ENCODE measurements at regions not wholly inside any gene's neighbourhood (a gene's known extent, or its start where the extent isn't known, plus 50 kb on each side); places are given as distances from the start of the nearest gene placed in this dataset.

GRCh38 chr2:215835231-215835630 lies 178.1 kb downstream of the MREG start:
- H3K27ac ChIP-seq (ENCODE audit: low read depth in 1 of 3, low read length in 2 of 3): no peak overlapping the region
- H3K36me3 ChIP-seq (ENCODE audit: control insufficient read depth in 3 of 3, insufficient read depth in 2 of 3, low read depth in 1 of 3, low read length in 3 of 3): no peaks in the 10 kb centered on the region
- H3K27me3 ChIP-seq (ENCODE audit: control insufficient read depth in 3 of 3, insufficient read depth in 3 of 3, low read length in 3 of 3): no peaks in the 10 kb centered on the region
- H3K9me3 ChIP-seq (ENCODE audit: control insufficient read depth in 2 of 2, insufficient read depth in 1 of 2, low read depth in 1 of 2, low read length in 1 of 2): no peaks in the 10 kb centered on the region
- H3K4me3 ChIP-seq (ENCODE audit: low read depth in 1 of 3, low read length in 3 of 3): no peak overlapping the region
- FAIRE-seq: no peak
- WGBS, 3 donors: 78 to 97% (median 94%) methylated on average over 1 of the region's 1 CpG
- DNase-seq: no peak
- H3K4me1 ChIP-seq (ENCODE audit: control insufficient read depth in 3 of 3, insufficient read depth in 2 of 3, low read depth in 1 of 3, low read length in 2 of 3): peaks cover 4 to 27% (median 4%) of the 10 kb centered on the region in 3 donors

GRCh38 chr2:215833531-215834162 lies 179.7 kb downstream of the MREG start:
- peaks cover 4 to 29% (median 6%) of the 10 kb centered on the region in 3 donors for H3K4me1 ChIP-seq (ENCODE audit: control insufficient read depth in 3 of 3, insufficient read depth in 2 of 3, low read depth in 1 of 3, low read length in 2 of 3)
- H3K4me3 ChIP-seq (ENCODE audit: low read depth in 1 of 3, low read length in 3 of 3): no peak overlapping the region
- H3K27me3 ChIP-seq (ENCODE audit: control insufficient read depth in 3 of 3, insufficient read depth in 3 of 3, low read length in 3 of 3): no peaks in the 10 kb centered on the region
- WGBS, 3 donors: 49 to 67% (median 52%) methylated on average over 5 of the region's 5 CpGs
- H3K36me3 ChIP-seq (ENCODE audit: control insufficient read depth in 3 of 3, insufficient read depth in 2 of 3, low read depth in 1 of 3, low read length in 3 of 3): no peaks in the 10 kb centered on the region
- FAIRE-seq (no peak), DNase-seq (peak; percentile 10 to 54)
- no peak overlapping the region for H3K27ac ChIP-seq (ENCODE audit: low read depth in 1 of 3, low read length in 2 of 3)
- H3K9me3 ChIP-seq (ENCODE audit: control insufficient read depth in 2 of 2, insufficient read depth in 1 of 2, low read depth in 1 of 2, low read length in 1 of 2): no peaks in the 10 kb centered on the region

DNA sequence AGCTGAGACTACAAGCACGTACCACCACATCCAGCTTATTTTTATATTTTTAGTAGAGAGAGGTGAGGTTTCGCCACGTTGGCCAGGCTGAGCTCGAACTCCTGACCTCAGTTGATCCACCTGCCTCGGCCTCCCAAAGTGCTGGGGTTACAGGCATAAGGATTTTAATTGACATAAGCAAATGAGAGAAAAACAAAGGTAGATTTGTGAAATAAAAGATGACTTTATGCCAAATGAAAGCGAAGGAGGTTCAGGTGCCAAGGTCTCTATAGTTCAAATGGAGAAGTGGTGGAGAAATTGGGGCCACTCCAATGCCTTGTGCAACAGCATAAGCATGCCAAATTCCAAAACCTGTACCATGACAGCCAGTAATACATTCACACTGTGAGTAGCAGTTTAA lies 180.6 kb downstream of the MREG start:
- Histone ChIP-seq H3K27ac (ENCODE audit: low read depth in 1 of 3, low read length in 2 of 3) (no peak overlapping the region), H3K36me3 (ENCODE audit: control insufficient read depth in 3 of 3, insufficient read depth in 2 of 3, low read depth in 1 of 3, low read length in 3 of 3) (no peaks in the 10 kb centered on the region), H3K9me3 (ENCODE audit: control insufficient read depth in 2 of 2, insufficient read depth in 1 of 2, low read depth in 1 of 2, low read length in 1 of 2) (no peaks in the 10 kb centered on the region), H3K27me3 (ENCODE audit: control insufficient read depth in 3 of 3, insufficient read depth in 3 of 3, low read length in 3 of 3) (no peaks in the 10 kb centered on the region), H3K4me1 (ENCODE audit: control insufficient read depth in 3 of 3, insufficient read depth in 2 of 3, low read depth in 1 of 3, low read length in 2 of 3) (peaks cover 4 to 29% (median 6%) of the 10 kb centered on the region in 3 donors), H3K4me3 (ENCODE audit: low read depth in 1 of 3, low read length in 3 of 3) (no peak overlapping the region)
- 86 to 89% (median 86%) methylated on average over 6 of the region's 6 CpGs for WGBS, 3 donors
- FAIRE-seq (no peak), DNase-seq (no peak)

DNA sequence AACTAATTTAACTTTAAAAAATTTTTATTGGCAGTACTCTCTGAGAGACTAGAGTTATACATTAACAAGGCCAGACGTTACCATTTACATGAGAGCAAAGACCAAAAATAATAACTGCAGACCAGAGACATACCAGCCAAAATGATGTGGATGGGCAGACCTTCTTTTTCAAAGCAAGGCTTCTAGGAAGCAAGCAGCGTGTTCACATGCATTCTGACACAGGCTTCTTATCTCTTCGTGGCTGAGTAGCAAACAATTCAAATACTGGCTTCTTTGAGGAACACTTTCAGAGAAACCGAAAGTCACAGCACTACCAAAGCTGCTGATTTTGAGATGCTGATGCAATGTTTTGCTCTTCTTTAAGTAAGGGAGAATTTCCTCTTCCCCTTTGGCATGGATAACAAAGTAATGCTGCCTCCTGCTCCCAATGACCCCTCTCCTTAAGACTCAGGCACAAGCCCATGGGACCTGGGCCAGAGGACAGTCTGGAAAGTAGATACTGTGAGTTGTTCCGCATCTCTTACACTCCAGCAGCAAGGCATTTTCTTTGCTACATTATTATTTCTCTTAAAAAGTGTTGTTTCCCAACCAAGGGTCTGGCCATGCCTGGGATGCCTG lies 181.9 kb downstream of the MREG start:
- no peaks in the 10 kb centered on the region for H3K36me3 ChIP-seq (ENCODE audit: control insufficient read depth in 3 of 3, insufficient read depth in 2 of 3, low read depth in 1 of 3, low read length in 3 of 3)
- peak overlapping the region in 2 of 3 donors; percentile 24 to 64 for H3K27ac ChIP-seq (ENCODE audit: low read depth in 1 of 3, low read length in 2 of 3)
- no peak overlapping the region for H3K4me3 ChIP-seq (ENCODE audit: low read depth in 1 of 3, low read length in 3 of 3)
- FAIRE-seq (no peak), DNase-seq (peak in 1 of 2 donors; percentile 54)
- 12 to 24% (median 14%) methylated on average over 5 of the region's 5 CpGs for WGBS, 3 donors
- H3K4me1 ChIP-seq (ENCODE audit: control insufficient read depth in 3 of 3, insufficient read depth in 2 of 3, low read depth in 1 of 3, low read length in 2 of 3): peaks cover 4 to 29% (median 6%) of the 10 kb centered on the region in 3 donors
- H3K27me3 ChIP-seq (ENCODE audit: control insufficient read depth in 3 of 3, insufficient read depth in 3 of 3, low read length in 3 of 3): no peaks in the 10 kb centered on the region
- no peaks in the 10 kb centered on the region for H3K9me3 ChIP-seq (ENCODE audit: control insufficient read depth in 2 of 2, insufficient read depth in 1 of 2, low read depth in 1 of 2, low read length in 1 of 2)

GRCh38 chr2:215830304-215830703 lies 183.0 kb downstream of the MREG start:
- H3K27ac ChIP-seq (ENCODE audit: low read depth in 1 of 3, low read length in 2 of 3): no peak overlapping the region
- no peaks in the 10 kb centered on the region for H3K36me3 ChIP-seq (ENCODE audit: control insufficient read depth in 3 of 3, insufficient read depth in 2 of 3, low read depth in 1 of 3, low read length in 3 of 3)
- H3K27me3 ChIP-seq (ENCODE audit: control insufficient read depth in 3 of 3, insufficient read depth in 3 of 3, low read length in 3 of 3): no peaks in the 10 kb centered on the region
- no peaks in the 10 kb centered on the region for H3K9me3 ChIP-seq (ENCODE audit: control insufficient read depth in 2 of 2, insufficient read depth in 1 of 2, low read depth in 1 of 2, low read length in 1 of 2)
- WGBS, 3 donors: 41 to 53% (median 44%) methylated on average over 4 of the region's 4 CpGs
- H3K4me3 ChIP-seq (ENCODE audit: low read depth in 1 of 3, low read length in 3 of 3): no peak overlapping the region
- DNase-seq (peak; percentile 41 to 63), FAIRE-seq (no peak)
- peaks cover 4 to 29% (median 4%) of the 10 kb centered on the region in 3 donors for H3K4me1 ChIP-seq (ENCODE audit: control insufficient read depth in 3 of 3, insufficient read depth in 2 of 3, low read depth in 1 of 3, low read length in 2 of 3)

DNA sequence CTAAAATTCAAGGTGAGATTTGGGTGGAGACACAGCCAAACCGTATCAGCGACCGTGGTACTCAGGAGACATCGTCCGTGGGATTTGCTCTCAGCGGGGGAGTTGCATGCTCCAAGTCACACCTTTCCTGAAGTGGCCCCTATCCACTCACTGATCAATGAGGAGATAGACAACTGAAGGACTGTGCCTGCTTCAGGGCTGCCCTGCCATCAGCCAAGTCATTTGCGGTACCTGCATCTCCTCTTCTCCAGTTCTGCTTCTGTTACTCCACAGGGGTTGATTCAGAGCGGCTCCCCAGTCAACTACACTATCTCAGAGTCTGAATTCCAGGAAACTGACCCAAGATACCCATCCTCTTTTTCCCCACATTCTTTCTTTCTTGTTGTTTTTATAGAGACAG lies 184.1 kb downstream of the MREG start:
- H3K4me1 ChIP-seq (ENCODE audit: control insufficient read depth in 3 of 3, insufficient read depth in 2 of 3, low read depth in 1 of 3, low read length in 2 of 3): peaks cover 4 to 28% (median 4%) of the 10 kb centered on the region in 3 donors
- FAIRE-seq (no peak), DNase-seq (no peak)
- H3K4me3 ChIP-seq (ENCODE audit: low read depth in 1 of 3, low read length in 3 of 3): no peak overlapping the region
- H3K27me3 ChIP-seq (ENCODE audit: control insufficient read depth in 3 of 3, insufficient read depth in 3 of 3, low read length in 3 of 3): no peaks in the 10 kb centered on the region
- no peaks in the 10 kb centered on the region for H3K9me3 ChIP-seq (ENCODE audit: control insufficient read depth in 2 of 2, insufficient read depth in 1 of 2, low read depth in 1 of 2, low read length in 1 of 2)
- no peaks in the 10 kb centered on the region for H3K36me3 ChIP-seq (ENCODE audit: control insufficient read depth in 3 of 3, insufficient read depth in 2 of 3, low read depth in 1 of 3, low read length in 3 of 3)
- H3K27ac ChIP-seq (ENCODE audit: low read depth in 1 of 3, low read length in 2 of 3): no peak overlapping the region
- WGBS, 3 donors: 90 to 94% (median 92%) methylated on average over 8 of the region's 8 CpGs

- H3K27me3 ChIP-seq (ENCODE audit: control insufficient read depth in 3 of 3, insufficient read depth in 3 of 3, low read length in 3 of 3): no peaks in the 10 kb centered on the region
- no peaks in the 10 kb centered on the region for H3K36me3 ChIP-seq (ENCODE audit: control insufficient read depth in 3 of 3, insufficient read depth in 2 of 3, low read depth in 1 of 3, low read length in 3 of 3)
- WGBS, 3 donors: 68 to 76% (median 74%) methylated on average over 10 of the region's 10 CpGs
- H3K4me3 ChIP-seq (ENCODE audit: low read depth in 1 of 3, low read length in 3 of 3): no peak overlapping the region
- H3K4me1 ChIP-seq (ENCODE audit: control insufficient read depth in 3 of 3, insufficient read depth in 2 of 3, low read depth in 1 of 3, low read length in 2 of 3): peaks cover 4 to 23% (median 4%) of the 10 kb centered on the region in 3 donors
- no peak overlapping the region for H3K27ac ChIP-seq (ENCODE audit: low read depth in 1 of 3, low read length in 2 of 3)
- DNase-seq: peak; percentile 39 to 71
- FAIRE-seq: no peak
- no peaks in the 10 kb centered on the region for H3K9me3 ChIP-seq (ENCODE audit: control insufficient read depth in 2 of 2, insufficient read depth in 1 of 2, low read depth in 1 of 2, low read length in 1 of 2)
Measured at GRCh38 chr2:215828528-215829184, 184.7 kb downstream of the MREG start.

- Histone ChIP-seq H3K27ac (ENCODE audit: low read depth in 1 of 3, low read length in 2 of 3) (no peak overlapping the region), H3K4me1 (ENCODE audit: control insufficient read depth in 3 of 3, insufficient read depth in 2 of 3, low read depth in 1 of 3, low read length in 2 of 3) (peaks cover 4 to 11% (median 4%) of the 10 kb centered on the region in 3 donors), H3K36me3 (ENCODE audit: control insufficient read depth in 3 of 3, insufficient read depth in 2 of 3, low read depth in 1 of 3, low read length in 3 of 3) (no peaks in the 10 kb centered on the region), H3K27me3 (ENCODE audit: control insufficient read depth in 3 of 3, insufficient read depth in 3 of 3, low read length in 3 of 3) (no peaks in the 10 kb centered on the region), H3K9me3 (ENCODE audit: control insufficient read depth in 2 of 2, insufficient read depth in 1 of 2, low read depth in 1 of 2, low read length in 1 of 2) (no peaks in the 10 kb centered on the region), H3K4me3 (ENCODE audit: low read depth in 1 of 3, low read length in 3 of 3) (no peak overlapping the region)
- 57 to 70% (median 60%) methylated on average over 8 of the region's 8 CpGs for WGBS, 3 donors
- no peak for DNase-seq
- FAIRE-seq: no peak
Measured at GRCh38 chr2:215826838-215827441, 186.4 kb downstream of the MREG start.
